Neural crest cell (in vitro differentiated cells): ENCODE measurements at regions not wholly inside any gene's neighbourhood (a gene's known extent, or its start where the extent isn't known, plus 50 kb on each side); places are given as distances from the start of the nearest gene placed in this dataset.

Experiments
- DNase-seq: peaks from one replicate; pipeline ENCODE4 v3.0.0; 2021; ENCODE audit warnings: low read depth, mixed read lengths, low spot score
- H3K27ac Mint-ChIP-seq: one replicate; pipeline ENCODE4 v1.8.0; 2021; ENCODE audit warnings: mild to moderate bottlenecking, mixed read lengths; ENCODE audit not compliant: unreplicated experiment
- H3K27me3 Mint-ChIP-seq: 2 replicates; pipeline ENCODE4 v1.8.0; 2021; ENCODE audit warnings: low read depth, mild to moderate bottlenecking, mixed read lengths
- H3K36me3 Mint-ChIP-seq: 2 replicates; pipeline ENCODE4 v1.8.0; 2021; ENCODE audit warnings: low read depth, mild to moderate bottlenecking, mixed read lengths
- H3K4me1 Mint-ChIP-seq: 2 replicates; pipeline ENCODE4 v1.8.0; 2021; ENCODE audit warnings: mixed read lengths
- H3K4me3 Mint-ChIP-seq: one replicate; pipeline ENCODE4 v1.8.0; 2021; ENCODE audit warnings: mild to moderate bottlenecking, mixed read lengths
- H3K9me3 Mint-ChIP-seq: 2 replicates; pipeline ENCODE4 v1.8.0; 2021; ENCODE audit warnings: mixed read lengths
- TF ChIP-seq, protein P1 (sequence below): fragments of 200-600 bp; sonication (generic); conservative IDR thresholded peaks from 2 replicates; pipeline ENCODE4 v1.5.0; 2021; ENCODE audit warnings: antibody characterized with exemption, mild to moderate bottlenecking

DNA sequence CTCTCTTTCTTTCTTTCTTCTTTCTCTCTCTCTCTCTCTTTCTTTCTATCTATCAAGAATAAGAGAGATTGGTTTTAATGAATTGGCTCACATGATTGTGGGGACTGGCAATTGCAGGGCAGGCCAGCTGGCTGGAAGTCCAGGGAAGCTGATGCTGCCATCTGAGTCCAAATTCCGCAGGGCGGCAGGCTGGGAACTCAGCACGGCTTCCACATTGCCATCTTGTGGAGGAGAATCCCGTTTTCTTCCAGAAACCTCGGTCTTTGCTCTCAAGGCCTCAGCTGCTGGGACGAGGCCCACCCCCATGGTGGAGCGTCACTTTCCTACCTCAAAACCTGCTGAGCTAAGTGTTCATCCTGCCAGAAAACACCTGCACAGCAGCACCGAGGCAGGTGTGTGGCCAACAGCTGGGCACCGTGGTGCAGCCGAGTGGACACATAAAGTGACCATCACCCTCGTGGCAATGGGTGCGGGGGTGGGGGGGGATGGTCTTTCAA lies 58.8 kb upstream of the SLCO4A1 start:
- Mint-ChIP-seq H3K36me3 (no peaks in the 10 kb centered on the region), H3K4me1 (peaks cover 17% of the 10 kb centered on the region), H3K27ac (no peak overlapping the region), H3K9me3 (no peaks in the 10 kb centered on the region), H3K4me3 (no peak overlapping the region), H3K27me3 (peaks cover 35% of the 10 kb centered on the region)
- no peak for DNase-seq
- TF ChIP-seq, protein P1, sequence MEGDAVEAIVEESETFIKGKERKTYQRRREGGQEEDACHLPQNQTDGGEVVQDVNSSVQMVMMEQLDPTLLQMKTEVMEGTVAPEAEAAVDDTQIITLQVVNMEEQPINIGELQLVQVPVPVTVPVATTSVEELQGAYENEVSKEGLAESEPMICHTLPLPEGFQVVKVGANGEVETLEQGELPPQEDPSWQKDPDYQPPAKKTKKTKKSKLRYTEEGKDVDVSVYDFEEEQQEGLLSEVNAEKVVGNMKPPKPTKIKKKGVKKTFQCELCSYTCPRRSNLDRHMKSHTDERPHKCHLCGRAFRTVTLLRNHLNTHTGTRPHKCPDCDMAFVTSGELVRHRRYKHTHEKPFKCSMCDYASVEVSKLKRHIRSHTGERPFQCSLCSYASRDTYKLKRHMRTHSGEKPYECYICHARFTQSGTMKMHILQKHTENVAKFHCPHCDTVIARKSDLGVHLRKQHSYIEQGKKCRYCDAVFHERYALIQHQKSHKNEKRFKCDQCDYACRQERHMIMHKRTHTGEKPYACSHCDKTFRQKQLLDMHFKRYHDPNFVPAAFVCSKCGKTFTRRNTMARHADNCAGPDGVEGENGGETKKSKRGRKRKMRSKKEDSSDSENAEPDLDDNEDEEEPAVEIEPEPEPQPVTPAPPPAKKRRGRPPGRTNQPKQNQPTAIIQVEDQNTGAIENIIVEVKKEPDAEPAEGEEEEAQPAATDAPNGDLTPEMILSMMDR, result no peak

DNA sequence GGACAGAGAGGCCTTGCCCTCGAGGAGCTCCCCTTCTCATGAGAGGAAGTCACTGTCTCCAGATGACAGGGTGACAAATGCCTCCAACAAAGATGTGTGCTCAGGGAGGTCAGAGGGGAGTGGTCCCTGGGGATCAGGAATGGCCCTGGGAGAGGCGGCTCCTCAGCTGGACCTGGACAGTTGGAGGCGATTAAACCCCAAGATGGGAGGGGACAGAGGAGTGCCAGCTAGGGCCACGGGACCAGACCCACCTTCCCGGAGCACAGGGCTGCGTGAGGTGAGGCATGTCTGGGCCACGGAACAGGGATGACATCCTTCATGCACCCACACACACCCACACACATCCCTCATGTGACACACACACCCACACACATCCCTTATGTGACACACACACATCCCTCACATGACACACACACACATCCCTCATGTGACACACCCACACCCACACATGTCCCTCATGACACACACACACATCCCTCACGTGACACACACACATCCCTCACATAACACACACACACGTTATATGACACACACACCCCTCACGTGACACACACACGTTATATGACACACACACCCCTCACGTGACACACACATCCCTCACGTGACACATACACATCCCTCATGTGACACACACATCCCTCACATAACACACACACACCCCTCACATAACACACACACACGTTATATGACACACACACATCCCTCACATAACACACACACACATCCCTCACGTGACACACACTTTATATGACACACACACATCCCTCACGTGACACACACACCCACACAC lies 57.4 kb upstream of the SLCO4A1 start:
- Mint-ChIP-seq H3K27ac (no peak overlapping the region), H3K9me3 (no peaks in the 10 kb centered on the region), H3K36me3 (no peaks in the 10 kb centered on the region), H3K4me1 (peaks cover 13% of the 10 kb centered on the region), H3K4me3 (no peak overlapping the region), H3K27me3 (peaks cover 23% of the 10 kb centered on the region)
- TF ChIP-seq, protein P1, result no peak
- no peak for DNase-seq

DNA sequence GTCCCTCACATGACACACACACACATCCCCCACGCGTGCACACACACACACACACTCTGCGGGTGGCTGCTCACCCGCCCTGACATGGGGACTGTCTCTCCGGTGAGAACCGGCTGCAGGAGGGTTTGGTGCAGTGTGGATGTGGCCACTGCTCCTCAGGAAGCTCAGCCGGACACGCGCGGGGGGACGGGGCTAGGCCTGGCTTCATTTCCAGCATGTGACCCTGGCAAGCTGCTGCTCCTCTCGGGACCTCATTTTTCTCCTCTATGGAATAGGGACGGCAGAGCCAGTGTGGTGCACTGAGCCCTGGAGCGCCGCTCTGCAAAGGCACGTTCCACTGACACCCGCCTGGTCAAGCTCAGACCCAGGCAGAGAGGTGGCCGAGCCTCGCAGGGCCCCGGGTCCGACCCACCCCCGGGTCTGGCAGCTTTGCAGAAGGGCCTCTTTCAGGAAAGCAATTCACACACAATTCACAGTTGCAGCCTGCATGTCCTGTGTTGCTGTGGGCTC lies 56.8 kb upstream of the SLCO4A1 start:
- no peak for DNase-seq
- Mint-ChIP-seq H3K27me3 (peaks cover 19% of the 10 kb centered on the region), H3K4me1 (peaks cover 9% of the 10 kb centered on the region), H3K4me3 (no peak overlapping the region), H3K9me3 (no peaks in the 10 kb centered on the region), H3K27ac (no peak overlapping the region), H3K36me3 (no peaks in the 10 kb centered on the region)
- TF ChIP-seq, protein P1, result no peak

DNA sequence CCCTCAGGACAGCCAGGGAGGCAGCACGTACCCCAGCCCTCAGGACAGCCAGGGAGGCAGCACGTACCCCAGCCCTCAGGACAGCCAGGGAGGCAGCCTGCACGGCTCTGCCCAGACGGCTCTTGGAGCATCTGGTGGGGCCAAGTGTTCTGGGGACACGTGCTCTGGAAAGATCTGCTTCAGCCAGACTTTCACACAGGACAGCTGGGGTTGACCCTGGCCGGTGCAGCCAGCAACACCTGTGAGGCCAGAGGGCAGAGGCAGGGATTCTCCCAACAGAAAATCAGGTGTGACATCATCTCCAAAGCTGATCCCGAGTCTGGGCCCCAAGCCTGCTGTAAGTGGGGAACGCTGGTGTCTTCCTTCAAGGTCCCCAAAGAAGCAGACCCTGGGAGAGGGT lies 55.5 kb upstream of the SLCO4A1 start:
- H3K36me3 Mint-ChIP-seq, result no peaks in the 10 kb centered on the region
- H3K27me3 Mint-ChIP-seq, result peaks cover 17% of the 10 kb centered on the region
- DNase-seq, result no peak
- TF ChIP-seq, protein P1, result no peak
- H3K4me1 Mint-ChIP-seq, result peaks cover 9% of the 10 kb centered on the region
- no peak overlapping the region for H3K4me3 Mint-ChIP-seq
- H3K9me3 Mint-ChIP-seq, result no peaks in the 10 kb centered on the region
- H3K27ac Mint-ChIP-seq, result no peak overlapping the region

DNA sequence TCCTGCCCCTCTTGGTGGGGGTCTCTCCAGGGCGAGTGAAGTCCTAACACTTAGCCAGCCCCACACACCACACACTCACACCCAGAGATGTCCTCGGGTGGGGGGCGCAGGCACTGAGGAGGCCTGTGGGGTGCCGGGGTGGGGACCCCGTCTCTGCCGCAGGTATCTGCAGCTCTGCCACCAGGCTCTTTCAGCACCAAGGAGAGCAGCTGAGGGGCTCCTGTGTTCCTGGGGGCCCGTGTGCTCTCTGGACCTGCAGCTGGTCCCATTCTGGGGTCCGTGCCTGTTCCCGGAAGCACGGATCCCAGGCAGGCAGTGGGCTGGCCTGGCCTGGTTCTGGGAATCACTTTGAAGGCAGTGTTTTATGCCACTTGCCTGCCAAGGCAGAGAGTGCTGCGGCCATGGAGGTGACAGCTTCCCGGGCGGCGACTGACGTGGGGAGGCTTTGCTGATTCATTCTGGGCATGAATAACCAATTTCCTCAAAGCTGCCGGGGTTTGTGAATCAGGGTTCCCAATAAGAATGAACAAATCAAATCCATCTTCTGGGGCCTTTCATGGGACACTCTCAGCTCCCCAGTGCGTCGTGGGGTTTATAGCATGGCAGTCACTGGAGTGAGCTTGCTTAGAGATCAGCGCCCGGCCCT lies 54.4 kb upstream of the SLCO4A1 start:
- no peaks in the 10 kb centered on the region for H3K9me3 Mint-ChIP-seq
- DNase-seq, result no peak
- H3K36me3 Mint-ChIP-seq, result no peaks in the 10 kb centered on the region
- TF ChIP-seq, protein P1, result no peak
- H3K27ac Mint-ChIP-seq, result no peak overlapping the region
- peaks cover 8% of the 10 kb centered on the region for H3K4me1 Mint-ChIP-seq
- H3K27me3 Mint-ChIP-seq, result peaks cover 13% of the 10 kb centered on the region
- no peak overlapping the region for H3K4me3 Mint-ChIP-seq
